H9 (cell line): ENCODE measurements at regions not wholly inside any gene's neighbourhood (a gene's known extent, or its start where the extent isn't known, plus 50 kb on each side); places are given as distances from the start of the nearest gene placed in this dataset.

ENCODE experiments used
- DNase-seq: peaks from one replicate; pipeline ENCODE4 v3.0.0-alpha.2; 2017
- H2AFZ ChIP-seq: one replicate; pipeline ENCODE4 v1.6.1; 2013; ENCODE audit warnings: mild to moderate bottlenecking, low read length, control low read depth, moderate library complexity
- H2AK5ac ChIP-seq: 2 replicates; pipeline ENCODE4 v1.6.1; 2013; ENCODE audit warnings: low read length, control low read depth, mixed read lengths; ENCODE audit not compliant: insufficient read length
- H2BK120ac ChIP-seq: one replicate; pipeline ENCODE4 v1.6.1; 2013; ENCODE audit warnings: low read depth, mild to moderate bottlenecking, low read length, control low read depth, inconsistent platforms; ENCODE audit not compliant: poor library complexity, severe bottlenecking
- H2BK12ac ChIP-seq: 2 replicates; pipeline ENCODE4 v1.6.1; 2013; ENCODE audit warnings: low read length, control low read depth, mixed read lengths, low read depth; ENCODE audit not compliant: insufficient read length
- H2BK15ac ChIP-seq: 2 replicates; pipeline ENCODE4 v1.6.1; 2013; ENCODE audit warnings: low read depth, low read length, control low read depth
- H2BK20ac ChIP-seq: one replicate; pipeline ENCODE4 v1.6.1; 2013; ENCODE audit warnings: low read depth, mild to moderate bottlenecking, low read length, control low read depth, inconsistent platforms; ENCODE audit not compliant: poor library complexity, severe bottlenecking
- H2BK5ac ChIP-seq: 2 replicates; pipeline ENCODE4 v1.6.1; 2013; ENCODE audit warnings: low read length, control low read depth, mixed read lengths; ENCODE audit not compliant: insufficient read length
- H3K14ac ChIP-seq: 2 replicates; pipeline ENCODE4 v1.6.1; 2013; ENCODE audit warnings: low read length, control low read depth; ENCODE audit not compliant: insufficient read depth
- H3K18ac ChIP-seq: 2 replicates; pipeline ENCODE4 v1.6.1; 2013; ENCODE audit warnings: low read depth, mild to moderate bottlenecking, mixed read lengths, low read length, control low read depth; ENCODE audit not compliant: insufficient read length
- H3K23ac ChIP-seq: 2 replicates; pipeline ENCODE4 v1.6.1; 2013; ENCODE audit warnings: low read length, control low read depth, mixed read lengths, low read depth; ENCODE audit not compliant: insufficient read length
- H3K23me2 ChIP-seq: 2 replicates; pipeline ENCODE4 v1.6.1; 2013; ENCODE audit warnings: low read depth, mild to moderate bottlenecking, mixed read lengths, low read length, control low read depth; ENCODE audit not compliant: insufficient read length, poor library complexity, severe bottlenecking
- H3K27ac ChIP-seq: 2 replicates; pipeline ENCODE4 v1.5.1; 2013; ENCODE audit warnings: low read length, control low read depth, mixed read lengths, low read depth; ENCODE audit not compliant: insufficient read length
- H3K27me3 ChIP-seq: 2 replicates; pipeline ENCODE4 v1.6.1; 2013; ENCODE audit warnings: low read length, control low read depth, inconsistent platforms; ENCODE audit not compliant: insufficient read depth
- H3K4ac ChIP-seq: 2 replicates; pipeline ENCODE4 v1.6.1; 2013; ENCODE audit warnings: low read depth, mild to moderate bottlenecking, control low read depth, inconsistent platforms, low read length, moderate library complexity
- H3K4me1 ChIP-seq: 2 replicates; pipeline ENCODE4 v1.6.1; 2013; ENCODE audit warnings: low read length, control low read depth, inconsistent platforms; ENCODE audit not compliant: insufficient read depth
- H3K4me2 ChIP-seq: 2 replicates; pipeline ENCODE4 v1.6.1; 2013; ENCODE audit warnings: low read length, control low read depth, mixed read lengths; ENCODE audit not compliant: insufficient read length, insufficient read depth
- H3K56ac ChIP-seq: 2 replicates; pipeline ENCODE4 v1.6.1; 2013; ENCODE audit warnings: low read depth, mild to moderate bottlenecking, mixed read lengths, low read length, control low read depth; ENCODE audit not compliant: insufficient read length
- H3K79me1 ChIP-seq: 2 replicates; pipeline ENCODE4 v1.6.1; 2013; ENCODE audit warnings: low read depth, mild to moderate bottlenecking, moderate library complexity, low read length, control low read depth, inconsistent platforms; ENCODE audit not compliant: insufficient read depth, poor library complexity, severe bottlenecking
- H3K79me2 ChIP-seq: 2 replicates; pipeline ENCODE4 v1.6.1; 2013; ENCODE audit warnings: low read length, control low read depth, inconsistent platforms; ENCODE audit not compliant: insufficient read depth
- H3K9ac ChIP-seq: 2 replicates; pipeline ENCODE4 v1.6.1; 2013; ENCODE audit warnings: low read length, control low read depth, mixed read lengths; ENCODE audit not compliant: insufficient read length; ENCODE audit errors: extremely low read depth
- H3K9me3 ChIP-seq: one replicate; pipeline ENCODE4 v1.6.1; 2013; ENCODE audit warnings: low read depth, low read length, inconsistent platforms; ENCODE audit not compliant: control insufficient read depth
- H3T11ph ChIP-seq: one replicate; pipeline ENCODE4 v1.6.1; 2013; ENCODE audit warnings: mild to moderate bottlenecking, low read length, control low read depth, inconsistent platforms
- H4K20me1 ChIP-seq: one replicate; pipeline ENCODE4 v1.6.1; 2013; ENCODE audit not compliant: control insufficient read depth, insufficient read length, insufficient read depth
- H4K5ac ChIP-seq: 2 replicates; pipeline ENCODE4 v1.6.1; 2013; ENCODE audit warnings: low read depth, mild to moderate bottlenecking, mixed read lengths, low read length, control low read depth; ENCODE audit not compliant: insufficient read length
- H4K8ac ChIP-seq: replicated peaks from 2 replicates; pipeline ENCODE4 v1.6.1; 2013; ENCODE audit warnings: low read length, control low read depth, mixed read lengths, low read depth; ENCODE audit not compliant: insufficient read length
- H4K91ac ChIP-seq: 2 replicates; pipeline ENCODE4 v1.6.1; 2013; ENCODE audit warnings: low read depth, mild to moderate bottlenecking, moderate library complexity, mixed read lengths, low read length, control low read depth; ENCODE audit not compliant: insufficient read length
- H3K27ac Mint-ChIP-seq, 3 experiments: 2 replicates in 2 of 3; 3 replicates in 1 of 3; pipeline ENCODE4 v1.8.0; 2020 to 2021; ENCODE audit warnings: mixed read lengths in 3 of 3, mild to moderate bottlenecking in 1 of 3, moderate library complexity in 1 of 3
- H3K27me3 Mint-ChIP-seq: 2 replicates; pipeline ENCODE4 v1.8.0; 2021; ENCODE audit warnings: low read depth, mild to moderate bottlenecking, moderate library complexity, mixed read lengths
- H3K36me3 Mint-ChIP-seq, 3 experiments: 2 replicates in 2 of 3; 3 replicates in 1 of 3; pipeline ENCODE4 v1.8.0; 2020 to 2021; ENCODE audit warnings: low read depth in 3 of 3, mixed read lengths in 3 of 3; ENCODE audit not compliant: insufficient read depth in 1 of 3
- H3K4me1 Mint-ChIP-seq, 2 experiments: 2 replicates each; pipeline ENCODE4 v1.8.0; 2020; ENCODE audit warnings: mixed read lengths in 2 of 2
- H3K4me3 Mint-ChIP-seq, 2 experiments: 2 replicates in 1 of 2; 3 replicates in 1 of 2; pipeline ENCODE4 v1.8.0; 2020 to 2021; ENCODE audit warnings: mild to moderate bottlenecking in 2 of 2, mixed read lengths in 2 of 2, moderate library complexity in 1 of 2
- H3K9me3 Mint-ChIP-seq, 2 experiments: 2 replicates in 1 of 2; 3 replicates in 1 of 2; pipeline ENCODE4 v1.8.0; 2020; ENCODE audit warnings: mild to moderate bottlenecking in 2 of 2, mixed read lengths in 2 of 2, moderate library complexity in 1 of 2
- CTCF ChIP-seq: fragments of 200-600 bp; sonication (generic); conservative IDR thresholded peaks from 3 replicates; pipeline ENCODE4 v1.8.0; 2021; ENCODE audit warnings: antibody characterized with exemption, mild to moderate bottlenecking
- WGBS: extraction: QIAGEN DNeasy Blood & Tissue Kit; methylation state at CpG from one replicate; pipeline ENCODE4 v1.1.7; 2013; ENCODE audit warnings: missing lambda C conversion rate, low lambda C conversion rate, mixed read lengths; ENCODE audit not compliant: insufficient read length; ENCODE audit errors: extremely low coverage; 5-methylcytosine and 5-hydroxymethylcytosine counted together

DNA sequence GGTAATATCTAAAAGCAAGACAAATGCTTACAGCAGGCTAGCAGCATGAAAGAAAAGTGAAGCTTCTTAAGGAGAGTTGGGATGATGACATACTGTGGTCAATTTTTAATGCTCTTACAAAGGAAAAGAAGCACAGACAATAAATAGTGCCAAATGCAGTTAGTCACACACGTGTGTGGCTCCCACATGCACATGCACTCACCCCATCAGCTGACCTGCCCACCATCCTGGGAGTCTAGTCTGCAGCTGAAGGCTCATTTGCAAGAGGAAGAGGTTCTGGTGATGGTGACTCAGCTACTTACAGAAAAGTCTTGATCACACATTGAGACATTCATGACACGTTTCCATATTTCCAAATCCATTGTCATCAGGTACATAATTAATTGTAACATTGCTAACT, 129.3 kb downstream of the MRPL36 start:
- Histone ChIP-seq H3K23me2 (no peaks in the 10 kb centered on the region), H4K20me1 (no peaks in the 10 kb centered on the region), H3K4ac (no peak overlapping the region), H3K18ac (no peak overlapping the region), H3K27ac (no peak overlapping the region), H3K4me2 (no peak overlapping the region), H2BK5ac (no peak overlapping the region), H3K79me2 (no peaks in the 10 kb centered on the region), H4K91ac (no peak overlapping the region), H2BK12ac (no peak overlapping the region), H2AFZ (no peak overlapping the region), H3K79me1 (no peaks in the 10 kb centered on the region), H2AK5ac (no peak overlapping the region), H4K8ac (no peak overlapping the region), H2BK20ac (no peak overlapping the region), H3K14ac (no peak overlapping the region), H3K27me3 (peaks cover 3% of the 10 kb centered on the region; the same call in 1 of the 2 replicates), H3T11ph (no peak overlapping the region), H3K9me3 (no peaks in the 10 kb centered on the region), H2BK15ac (no peak overlapping the region), H3K9ac (no peak overlapping the region), H3K23ac (no peak overlapping the region), H3K4me1 (no peaks in the 10 kb centered on the region), H2BK120ac (no peak overlapping the region), H4K5ac (no peak overlapping the region), H3K56ac (no peak overlapping the region)
- H3K4me3 Mint-ChIP-seq: no peak overlapping the region
- no peaks in the 10 kb centered on the region; a peak in 3 of 7 replicates for H3K36me3 Mint-ChIP-seq
- no CpG with 5 or more reads among the region's 2 CpGs for WGBS
- no peak overlapping the region for H3K27ac Mint-ChIP-seq
- no peak for DNase-seq
- peaks cover 54% of the 10 kb centered on the region for H3K27me3 Mint-ChIP-seq
- peaks cover 0 to 7% of the 10 kb centered on the region in 2 experiments; a peak in 3 of 5 replicates for H3K9me3 Mint-ChIP-seq
- no peak for TF ChIP-seq CTCF
- H3K4me1 Mint-ChIP-seq: peaks cover 15 to 27% of the 10 kb centered on the region in 2 experiments
